ENCODE measurements at regions not wholly inside any gene's neighbourhood (a gene's known extent, or its start where the extent isn't known, plus 50 kb on each side); places are given as distances from the start of the nearest gene placed in this dataset.

GRCh38 chr2:180115269-180115668, 108.2 kb upstream of the CWC22 start:
- H3K4me3 ChIP-seq (replicated peaks; ENCODE audit: low read depth, low read length): no peak overlapping the region
- DNase-seq (ENCODE audit: low read depth): no peak
- no peak for TF ChIP-seq CTCF (IDR thresholded peaks at IDR 0.05; ENCODE audit: low read length, missing control alignments)

GRCh38 chr2:180111901-180112300, 104.8 kb upstream of the CWC22 start:
- no peak for TF ChIP-seq CTCF (IDR thresholded peaks at IDR 0.05; ENCODE audit: low read length, missing control alignments)
- no peak overlapping the region for H3K4me3 ChIP-seq (replicated peaks; ENCODE audit: low read depth, low read length)
- DNase-seq (ENCODE audit: low read depth): no peak

- no peak for DNase-seq (ENCODE audit: low read depth)
- no peak for TF ChIP-seq CTCF (IDR thresholded peaks at IDR 0.05; ENCODE audit: low read length, missing control alignments)
- H3K4me3 ChIP-seq (replicated peaks; ENCODE audit: low read depth, low read length): no peak overlapping the region
Observed at GRCh38 chr2:180110469-180110868, 103.4 kb upstream of the CWC22 start.

GRCh38 chr2:180101846-180102245, 94.7 kb upstream of the CWC22 start:
- no peak for TF ChIP-seq CTCF (IDR thresholded peaks at IDR 0.05; ENCODE audit: low read length, missing control alignments)
- H3K4me3 ChIP-seq (replicated peaks; ENCODE audit: low read depth, low read length): no peak overlapping the region
- DNase-seq (ENCODE audit: low read depth): no peak

- TF ChIP-seq CTCF (IDR thresholded peaks at IDR 0.05; ENCODE audit: low read length, missing control alignments): no peak
- H3K4me3 ChIP-seq (replicated peaks; ENCODE audit: low read depth, low read length): no peak overlapping the region
- no peak for DNase-seq (ENCODE audit: low read depth)
Observed at GRCh38 chr2:180099308-180099707, 92.2 kb upstream of the CWC22 start.

- no peak overlapping the region for H3K4me3 ChIP-seq (replicated peaks; ENCODE audit: low read depth, low read length)
- no peak for TF ChIP-seq CTCF (IDR thresholded peaks at IDR 0.05; ENCODE audit: low read length, missing control alignments)
- DNase-seq (ENCODE audit: low read depth): no peak
Observed at GRCh38 chr2:180085144-180085543, 78.0 kb upstream of the CWC22 start.

GRCh38 chr2:180077295-180077906, 70.3 kb upstream of the CWC22 start:
- no peak overlapping the region for H3K4me3 ChIP-seq (replicated peaks; ENCODE audit: low read depth, low read length)
- DNase-seq (ENCODE audit: low read depth): peak; percentile 55
- peak; percentile 95 for TF ChIP-seq CTCF (IDR thresholded peaks at IDR 0.05; ENCODE audit: low read length, missing control alignments)
